GM21717 (cell line): ENCODE measurements at regions not wholly inside any gene's neighbourhood (a gene's known extent, or its start where the extent isn't known, plus 50 kb on each side); places are given as distances from the start of the nearest gene placed in this dataset.

Experiments
- ATAC-seq: cut with Tn5 transposase; IDR thresholded peaks from one replicate; pipeline ENCODE4 v1.9.1; 2021; ENCODE audit warnings: mild to moderate bottlenecking, moderate library complexity; ENCODE audit not compliant: unreplicated experiment

GRCh38 chr13:78997902-78998629 lies 339.1 kb upstream of the OBI1 start:
- no peak for ATAC-seq

- ATAC-seq: no peak
These were observed 334.8 kb upstream of the OBI1 start for GRCh38 chr13:78993792-78994191.

DNA sequence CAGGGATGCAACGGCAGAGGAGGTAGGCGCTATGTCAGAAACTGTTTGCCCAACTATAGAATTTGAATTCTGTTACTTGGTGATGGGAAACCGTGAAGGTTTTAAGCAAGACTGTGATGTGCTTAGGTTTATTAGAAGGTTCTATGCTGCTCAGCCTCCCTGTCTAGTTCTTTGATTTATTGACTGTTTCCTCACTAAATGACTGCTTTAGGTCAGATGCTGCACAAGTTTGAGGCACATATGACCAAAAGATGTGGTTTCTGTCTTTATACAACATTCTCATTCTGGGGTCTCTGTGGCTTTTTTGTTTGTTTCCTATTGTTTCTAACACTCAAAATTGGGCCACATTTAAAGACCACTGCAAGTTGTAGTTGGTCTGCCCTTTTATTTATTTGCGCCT lies 323.0 kb upstream of the OBI1 start:
- no peak for ATAC-seq

- ATAC-seq: no peak
These were observed 320.4 kb upstream of the OBI1 start for GRCh38 chr13:78979349-78979748.

DNA sequence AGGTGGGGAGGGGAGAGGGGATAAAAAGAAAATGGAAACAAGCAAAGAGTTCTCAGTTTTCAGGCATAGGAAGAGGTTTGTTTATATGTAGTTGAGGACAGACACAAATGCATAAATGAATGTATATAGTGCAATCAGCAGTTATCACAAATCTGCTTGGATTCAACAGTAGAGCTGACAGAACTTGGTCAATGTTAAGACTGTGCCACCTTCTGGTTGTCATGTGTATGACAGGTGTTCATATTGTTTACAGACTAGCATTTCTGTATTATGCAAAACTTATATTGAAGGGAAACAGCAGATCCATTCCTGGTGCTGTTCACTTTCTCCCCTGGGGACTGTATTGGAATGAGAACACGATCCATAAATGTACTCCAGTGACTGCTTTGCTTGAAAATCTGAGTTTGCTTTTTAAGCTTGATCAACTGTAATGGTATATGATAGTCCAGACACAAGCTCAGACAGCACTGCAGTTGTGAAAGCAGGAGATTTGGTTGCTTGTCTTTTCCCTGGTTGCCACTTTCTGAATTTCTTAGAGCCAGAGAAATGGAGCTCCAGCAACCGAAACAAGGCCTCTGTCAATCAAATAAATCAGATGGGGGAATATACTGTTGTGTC lies 319.5 kb upstream of the OBI1 start:
- ATAC-seq: peak; percentile 93

DNA sequence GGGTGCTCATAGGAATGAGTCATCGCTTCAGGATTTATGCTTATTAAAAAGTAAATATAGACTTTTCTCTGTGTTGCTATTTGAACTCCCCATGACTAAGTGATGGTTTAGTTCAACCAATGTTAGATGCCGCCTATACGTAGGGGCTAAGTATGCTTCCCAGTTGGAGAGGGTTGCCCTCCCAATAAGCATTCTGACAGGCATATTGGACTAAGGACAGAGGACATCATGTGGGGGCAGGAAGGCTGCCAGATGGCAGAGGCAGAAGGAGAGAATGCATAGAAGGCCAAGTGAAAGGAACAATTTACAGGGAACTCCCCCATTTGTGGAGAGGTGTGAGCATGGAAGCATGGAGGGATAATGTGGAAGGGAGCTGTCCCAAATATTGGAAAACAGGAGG lies 318.4 kb upstream of the OBI1 start:
- ATAC-seq: no peak

- ATAC-seq: no peak
These were observed 317.7 kb upstream of the OBI1 start for GRCh38 chr13:78976696-78977095.

DNA sequence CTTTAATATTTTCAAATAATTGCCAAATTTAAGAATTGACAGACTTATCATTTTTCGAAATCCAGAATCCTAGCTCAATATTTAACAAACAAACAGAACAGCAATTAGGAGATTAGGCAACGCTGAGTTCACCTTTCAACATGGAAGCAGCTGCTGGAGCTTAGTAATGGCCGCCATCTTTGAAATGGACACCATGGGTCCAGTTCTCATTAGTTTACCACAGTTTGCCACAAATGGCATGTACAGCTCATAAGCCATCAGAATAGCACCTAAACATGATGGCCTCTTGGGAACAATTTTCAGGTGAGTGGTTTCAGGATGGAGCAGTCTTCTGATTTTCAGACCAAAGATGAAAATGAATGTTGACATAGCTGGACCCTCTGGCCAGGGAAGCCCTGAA lies 313.6 kb upstream of the OBI1 start:
- no peak for ATAC-seq

DNA sequence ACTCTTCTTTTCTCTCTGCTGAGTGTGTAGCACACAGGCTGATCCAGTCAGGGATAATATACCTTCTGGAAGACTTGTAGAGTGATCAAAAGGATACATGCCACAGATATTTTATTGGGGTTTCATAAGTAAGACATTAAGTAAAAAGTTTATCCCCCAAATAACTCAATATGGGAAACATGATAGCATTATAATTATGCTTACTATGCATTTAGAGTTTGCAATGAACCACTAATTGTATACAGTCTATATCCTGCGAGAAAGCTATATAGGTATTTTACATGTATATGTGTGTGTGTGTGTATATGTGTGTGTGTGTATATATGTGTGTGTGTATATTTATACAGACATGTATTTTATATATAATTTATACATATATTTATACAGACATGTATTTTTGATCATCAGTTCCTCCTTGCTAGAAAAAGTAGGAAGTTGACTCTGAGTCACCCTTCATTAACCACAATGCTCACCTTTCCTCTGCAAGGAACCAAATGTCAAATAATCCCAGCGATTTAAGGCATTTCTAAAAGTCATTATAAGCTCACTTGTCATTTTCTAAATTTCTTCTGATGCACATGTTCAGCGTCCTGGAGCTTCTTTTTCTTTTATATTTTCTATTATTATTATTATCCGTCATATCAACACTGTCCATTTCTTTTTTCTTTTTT lies 312.5 kb upstream of the OBI1 start:
- ATAC-seq: no peak

DNA sequence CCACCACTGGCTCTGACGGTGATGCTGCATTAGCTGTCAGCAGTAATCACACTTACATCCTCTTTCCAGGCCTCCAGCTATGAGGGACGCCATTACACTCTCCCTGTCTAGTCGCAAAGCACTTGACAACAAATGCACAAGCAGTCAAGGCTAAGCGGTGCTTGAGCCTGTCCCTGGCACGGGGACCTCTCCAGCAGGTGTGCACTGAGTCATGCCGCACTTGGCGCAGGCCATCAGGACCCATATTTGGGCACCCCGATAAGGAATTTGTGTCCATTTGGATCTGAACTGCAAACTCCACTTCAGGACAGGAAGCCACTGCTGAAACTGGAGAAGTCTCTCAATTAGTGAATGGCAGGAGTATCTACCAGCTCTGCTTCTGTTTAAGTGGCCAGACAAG lies 301.9 kb upstream of the OBI1 start:
- no peak for ATAC-seq

GRCh38 chr13:78958006-78958405 lies 299.1 kb upstream of the OBI1 start:
- no peak for ATAC-seq

DNA sequence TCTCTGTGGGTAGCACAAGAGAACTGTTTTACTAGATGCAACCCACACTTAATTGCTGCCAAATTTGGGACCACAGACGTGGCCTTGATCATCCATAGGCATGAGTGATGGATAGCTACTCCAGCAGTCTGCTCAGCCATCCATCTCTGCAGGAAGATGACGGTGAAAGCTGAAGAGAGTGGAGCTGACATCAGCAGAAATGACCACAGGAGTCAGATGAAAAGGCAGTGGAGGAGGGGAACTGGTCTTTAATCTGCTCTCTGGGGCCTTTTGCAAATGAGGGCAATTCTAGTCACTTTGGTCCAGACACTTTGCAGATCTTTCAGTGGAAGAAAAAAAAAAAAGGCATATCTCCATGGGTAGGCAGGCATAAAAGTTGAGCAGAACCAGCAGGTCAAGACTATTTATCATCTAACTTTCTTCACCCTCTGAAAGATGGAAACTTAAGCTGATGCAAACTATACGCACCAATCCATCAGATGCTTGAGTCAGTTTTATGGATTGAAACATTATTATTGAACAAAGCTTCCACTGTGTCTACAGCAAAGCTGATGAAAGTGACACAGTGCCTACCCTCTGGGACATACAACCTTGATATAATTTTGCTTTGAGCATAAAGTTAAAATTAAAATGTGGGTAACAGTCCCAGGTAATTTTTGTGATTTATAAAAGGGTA lies 281.6 kb upstream of the OBI1 start:
- no peak for ATAC-seq

GRCh38 chr13:78934336-78934735 lies 275.4 kb upstream of the OBI1 start:
- ATAC-seq: no peak

DNA sequence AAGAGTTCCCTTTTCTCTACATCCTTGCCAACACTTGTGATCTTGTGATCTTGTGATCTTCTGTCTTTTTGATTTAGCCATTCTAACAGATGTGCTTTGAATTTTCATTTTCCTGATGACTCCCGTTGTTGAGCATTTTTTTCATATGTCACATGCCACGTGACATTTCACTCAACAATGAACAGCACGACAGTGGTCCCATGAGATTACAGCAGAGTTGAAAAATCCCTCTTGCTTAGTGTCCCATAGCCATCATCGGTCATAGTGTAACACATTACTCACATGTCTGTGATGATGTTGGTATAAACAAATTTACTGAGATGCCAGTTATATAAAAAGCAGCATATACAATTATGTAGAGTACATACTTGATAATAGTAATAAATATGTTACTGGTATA lies 256.1 kb upstream of the OBI1 start:
- ATAC-seq: no peak

GRCh38 chr13:78913656-78914055 lies 254.7 kb upstream of the OBI1 start:
- no peak for ATAC-seq

GRCh38 chr13:78910147-78910546 lies 251.2 kb upstream of the OBI1 start:
- ATAC-seq: no peak

GRCh38 chr13:78909276-78909675 lies 250.3 kb upstream of the OBI1 start:
- no peak for ATAC-seq

GRCh38 chr13:78907006-78907405 lies 248.1 kb upstream of the OBI1 start:
- no peak for ATAC-seq

- no peak for ATAC-seq
These were observed 238.2 kb upstream of the OBI1 start for GRCh38 chr13:78897200-78897599.

GRCh38 chr13:78884571-78884970 lies 225.6 kb upstream of the OBI1 start:
- ATAC-seq: no peak

GRCh38 chr13:78881751-78882150 lies 222.8 kb upstream of the OBI1 start:
- ATAC-seq: no peak

GRCh38 chr13:78881054-78881453 lies 222.1 kb upstream of the OBI1 start:
- ATAC-seq: no peak
